HUES6 (cell line): ENCODE measurements at regions not wholly inside any gene's neighbourhood (a gene's known extent, or its start where the extent isn't known, plus 50 kb on each side); places are given as distances from the start of the nearest gene placed in this dataset.

Source experiments
- H3K27ac ChIP-seq: 2 replicates; pipeline ENCODE4 v1.7.0; 2013; ENCODE audit warnings: low read depth, mild to moderate bottlenecking, low read length, inconsistent platforms
- H3K27me3 ChIP-seq: 2 replicates; pipeline ENCODE4 v1.6.1; 2013; ENCODE audit warnings: low read length; ENCODE audit not compliant: control insufficient read depth, insufficient read depth
- H3K36me3 ChIP-seq: 2 replicates; pipeline ENCODE4 v1.6.1; 2013; ENCODE audit warnings: low read length; ENCODE audit not compliant: control insufficient read depth, insufficient read depth
- H3K4me1 ChIP-seq: 2 replicates; pipeline ENCODE4 v1.6.1; 2013; ENCODE audit warnings: low read length; ENCODE audit not compliant: control insufficient read depth, insufficient read depth
- H3K4me3 ChIP-seq: 2 replicates; pipeline ENCODE4 v1.5.1; 2013; ENCODE audit warnings: low read depth, low read length
- H3K9ac ChIP-seq: one replicate; pipeline ENCODE4 v1.6.1; 2013; ENCODE audit warnings: mild to moderate bottlenecking, low read length
- H3K9me3 ChIP-seq: 2 replicates; pipeline ENCODE4 v1.6.1; 2013; ENCODE audit warnings: low read depth, low read length; ENCODE audit not compliant: control insufficient read depth, insufficient read depth

DNA sequence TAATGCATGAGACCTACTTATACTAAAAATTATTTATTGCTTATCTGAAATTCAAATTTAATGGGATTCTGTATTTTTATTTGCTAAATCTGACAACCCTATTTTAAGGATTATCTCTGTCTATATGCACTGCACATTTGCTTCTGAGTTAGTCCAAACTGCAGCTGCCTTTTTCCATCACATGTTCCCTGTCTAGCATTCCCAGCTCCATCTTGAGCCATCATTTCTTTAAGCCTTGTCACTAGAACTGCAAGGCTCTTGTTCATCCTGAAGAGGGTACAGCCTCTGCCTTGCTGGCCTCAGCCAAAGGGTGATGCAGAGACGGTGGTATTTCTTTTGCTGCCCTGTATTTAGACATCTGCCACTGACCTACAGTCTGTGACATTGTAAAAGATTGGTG, 125.8 kb upstream of the STT3B start:
- no peak overlapping the region for H3K4me3 ChIP-seq
- H3K4me1 ChIP-seq, result peaks cover 7% of the 10 kb centered on the region; the same call in 1 of the 2 replicates
- H3K9ac ChIP-seq, result no peak overlapping the region
- H3K36me3 ChIP-seq, result no peaks in the 10 kb centered on the region
- H3K27me3 ChIP-seq, result no peaks in the 10 kb centered on the region
- no peaks in the 10 kb centered on the region for H3K9me3 ChIP-seq
- H3K27ac ChIP-seq, result no peak overlapping the region

- no peak overlapping the region for H3K4me3 ChIP-seq
Observed at GRCh38 chr3:31407665-31408064, 125.1 kb upstream of the STT3B start.

DNA sequence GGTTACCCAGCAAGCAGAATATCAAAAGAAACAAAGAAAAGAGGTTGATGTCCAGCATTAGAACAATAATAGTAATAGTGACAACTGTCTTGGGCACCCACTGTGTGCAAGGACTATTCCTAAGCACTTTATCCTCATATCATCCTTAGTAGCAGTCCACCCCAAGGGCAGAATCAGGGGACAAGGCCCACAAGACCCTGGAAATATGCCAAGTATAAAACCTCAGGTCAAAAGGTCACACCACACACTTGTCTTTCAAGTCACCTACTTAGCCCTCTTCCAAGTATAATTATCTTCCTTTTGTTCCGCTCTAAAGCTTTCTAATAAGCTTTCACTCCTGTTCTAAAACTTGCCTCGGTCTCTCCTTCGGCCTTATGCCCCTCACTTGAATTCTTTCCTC, 124.0 kb upstream of the STT3B start:
- H3K9me3 ChIP-seq, result no peaks in the 10 kb centered on the region
- H3K9ac ChIP-seq, result no peak overlapping the region
- no peaks in the 10 kb centered on the region for H3K36me3 ChIP-seq
- H3K27ac ChIP-seq, result no peak overlapping the region
- no peaks in the 10 kb centered on the region for H3K27me3 ChIP-seq
- peaks cover 7% of the 10 kb centered on the region; the same call in 1 of the 2 replicates for H3K4me1 ChIP-seq
- no peak overlapping the region for H3K4me3 ChIP-seq

More at GRCh38 chr3:31407665-31408064, 125.1 kb upstream of the STT3B start:
- H3K9me3 ChIP-seq, result no peaks in the 10 kb centered on the region
- H3K27me3 ChIP-seq, result no peaks in the 10 kb centered on the region
- H3K27ac ChIP-seq, result no peak overlapping the region
- no peaks in the 10 kb centered on the region for H3K36me3 ChIP-seq
- no peak overlapping the region for H3K9ac ChIP-seq
- H3K4me1 ChIP-seq, result peaks cover 7% of the 10 kb centered on the region; the same call in 1 of the 2 replicates

- Histone ChIP-seq H3K9me3 (no peaks in the 10 kb centered on the region), H3K9ac (no peak overlapping the region), H3K4me1 (peaks cover 7% of the 10 kb centered on the region; the same call in 1 of the 2 replicates), H3K4me3 (no peak overlapping the region), H3K27ac (no peak overlapping the region), H3K36me3 (no peaks in the 10 kb centered on the region), H3K27me3 (no peaks in the 10 kb centered on the region)
Observed at GRCh38 chr3:31409389-31409788, 123.3 kb upstream of the STT3B start.

GRCh38 chr3:31409866-31410265, 122.9 kb upstream of the STT3B start:
- H3K27ac ChIP-seq, result no peak overlapping the region
- H3K9me3 ChIP-seq, result no peaks in the 10 kb centered on the region
- no peaks in the 10 kb centered on the region for H3K36me3 ChIP-seq
- H3K4me3 ChIP-seq, result no peak overlapping the region
- H3K9ac ChIP-seq, result no peak overlapping the region
- H3K27me3 ChIP-seq, result no peaks in the 10 kb centered on the region
- peaks cover 7% of the 10 kb centered on the region; the same call in 1 of the 2 replicates for H3K4me1 ChIP-seq

- Histone ChIP-seq H3K36me3 (no peaks in the 10 kb centered on the region), H3K27ac (no peak overlapping the region), H3K4me3 (no peak overlapping the region), H3K9ac (no peak overlapping the region), H3K9me3 (no peaks in the 10 kb centered on the region), H3K27me3 (no peaks in the 10 kb centered on the region), H3K4me1 (peaks cover 5% of the 10 kb centered on the region; the same call in 1 of the 2 replicates)
Observed at GRCh38 chr3:31410411-31410810, 122.3 kb upstream of the STT3B start.

DNA sequence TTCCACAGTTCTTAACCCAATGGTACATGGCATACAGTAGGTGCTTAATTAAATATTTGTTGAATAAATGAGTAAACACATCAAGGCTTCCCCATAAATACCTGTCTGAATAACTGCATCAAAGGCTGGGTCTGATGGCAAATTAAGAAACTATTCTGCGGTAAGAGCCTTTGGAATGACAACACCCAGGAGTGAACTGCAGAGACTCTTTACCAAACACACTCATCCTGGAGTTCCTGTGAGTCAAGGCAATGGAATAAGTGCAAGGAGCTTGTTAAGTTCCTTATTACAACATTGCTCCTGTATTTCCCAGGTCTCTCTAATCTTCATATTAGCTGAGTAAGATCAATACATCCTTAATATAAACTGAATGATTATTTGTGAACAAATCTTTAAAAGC, 119.9 kb upstream of the STT3B start:
- Histone ChIP-seq H3K9ac (no peak overlapping the region), H3K9me3 (no peaks in the 10 kb centered on the region), H3K27ac (no peak overlapping the region)

DNA sequence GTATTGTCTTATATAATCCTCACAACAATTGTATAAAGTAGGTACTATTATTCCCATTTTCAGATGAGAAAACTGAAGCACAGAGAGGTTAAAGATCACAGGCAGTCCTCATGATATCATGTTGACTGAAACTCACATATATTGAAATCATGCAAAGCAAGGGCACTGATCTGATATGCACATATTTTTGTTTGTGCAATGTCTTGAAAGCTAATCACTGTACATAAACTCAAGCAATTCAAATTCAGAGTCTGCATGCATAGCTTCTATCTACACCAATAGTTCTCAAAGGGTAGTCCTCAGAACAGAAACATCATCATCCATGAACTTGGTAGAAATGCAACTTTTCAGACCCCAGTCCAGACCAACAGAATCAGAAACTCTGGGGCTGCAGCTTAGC, 119.2 kb upstream of the STT3B start:
- H3K9ac ChIP-seq, result no peak overlapping the region
- H3K4me3 ChIP-seq, result no peak overlapping the region
- H3K9me3 ChIP-seq, result no peaks in the 10 kb centered on the region; the same call in 1 of the 2 replicates
- no peak overlapping the region for H3K27ac ChIP-seq
- H3K4me1 ChIP-seq, result no peaks in the 10 kb centered on the region
- H3K36me3 ChIP-seq, result no peaks in the 10 kb centered on the region
- no peaks in the 10 kb centered on the region for H3K27me3 ChIP-seq

More for the DNA sequence above, 119.9 kb upstream of the STT3B start:
- Histone ChIP-seq H3K4me1 (no peaks in the 10 kb centered on the region), H3K36me3 (no peaks in the 10 kb centered on the region), H3K27me3 (no peaks in the 10 kb centered on the region), H3K4me3 (no peak overlapping the region)

GRCh38 chr3:31416980-31417379, 115.7 kb upstream of the STT3B start:
- Histone ChIP-seq H3K4me1 (no peaks in the 10 kb centered on the region), H3K27me3 (no peaks in the 10 kb centered on the region), H3K36me3 (no peaks in the 10 kb centered on the region), H3K27ac (no peak overlapping the region), H3K9me3 (peaks cover 2% of the 10 kb centered on the region; the same call in 1 of the 2 replicates), H3K9ac (no peak overlapping the region), H3K4me3 (no peak overlapping the region)

DNA sequence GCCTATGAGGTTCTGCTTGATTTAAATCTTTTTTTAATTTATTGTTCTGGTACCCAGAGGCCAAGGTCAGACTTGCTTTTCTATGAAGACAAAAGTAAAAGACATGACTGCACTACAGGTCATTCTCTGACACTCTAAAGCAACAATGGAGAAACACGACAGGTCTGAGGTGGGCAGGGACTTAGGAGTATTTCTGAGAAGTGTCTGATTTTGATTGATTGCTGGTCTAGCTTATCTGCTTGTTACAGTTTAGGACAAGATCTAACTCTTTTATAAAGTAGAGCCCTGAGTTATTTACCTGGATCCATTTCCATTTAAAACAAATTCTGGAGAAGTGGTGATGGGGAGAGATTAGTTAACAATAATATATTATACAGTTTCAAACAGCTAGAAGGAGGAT, 115.2 kb upstream of the STT3B start:
- H3K9me3 ChIP-seq, result peaks cover 2% of the 10 kb centered on the region; the same call in 1 of the 2 replicates
- no peaks in the 10 kb centered on the region for H3K36me3 ChIP-seq
- no peaks in the 10 kb centered on the region for H3K27me3 ChIP-seq
- no peaks in the 10 kb centered on the region for H3K4me1 ChIP-seq
- H3K27ac ChIP-seq, result no peak overlapping the region
- H3K4me3 ChIP-seq, result no peak overlapping the region
- no peak overlapping the region for H3K9ac ChIP-seq

DNA sequence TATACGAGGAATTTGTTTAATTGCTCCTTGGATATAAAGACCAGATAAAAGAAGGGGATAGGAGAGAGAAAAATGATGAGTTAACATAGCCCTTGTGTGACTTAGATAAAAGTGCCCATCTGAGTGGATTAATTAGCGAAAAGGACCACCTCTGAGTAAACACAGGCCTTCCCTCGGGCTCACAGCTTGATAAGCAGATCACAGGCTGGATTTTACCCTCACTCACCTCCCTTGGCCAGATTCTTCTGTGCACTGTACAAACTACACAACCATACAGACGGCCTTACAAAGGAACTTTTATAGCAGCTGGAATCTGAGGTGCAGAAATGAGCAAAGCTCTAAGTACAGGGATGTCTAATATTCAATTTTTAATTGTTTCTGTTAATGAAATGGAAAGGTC, 112.4 kb upstream of the STT3B start:
- no peaks in the 10 kb centered on the region for H3K4me1 ChIP-seq
- no peaks in the 10 kb centered on the region for H3K27me3 ChIP-seq

More for the DNA sequence above, 112.4 kb upstream of the STT3B start:
- no peak overlapping the region for H3K27ac ChIP-seq
- no peak overlapping the region for H3K4me3 ChIP-seq
- peaks cover 2% of the 10 kb centered on the region; the same call in 1 of the 2 replicates for H3K9me3 ChIP-seq
- no peak overlapping the region for H3K9ac ChIP-seq
- no peaks in the 10 kb centered on the region for H3K36me3 ChIP-seq
